Esophagus (tissue), 2 donors: ENCODE measurements at regions not wholly inside any gene's neighbourhood (a gene's known extent, or its start where the extent isn't known, plus 50 kb on each side); places are given as distances from the start of the nearest gene placed in this dataset.

Experiments used
- H3K27ac ChIP-seq, 2 donors: one replicate each; pipeline ENCODE4 v1.5.1; 2013; ENCODE audit warnings: low read depth in 2 of 2, mild to moderate bottlenecking in 2 of 2, inconsistent platforms in 1 of 2, low read length in 1 of 2, moderate library complexity in 1 of 2
- H3K27me3 ChIP-seq, 2 donors: one replicate each; pipeline ENCODE4 v1.6.1; 2013; ENCODE audit warnings: low read length in 2 of 2, control low read depth in 1 of 2, mild to moderate bottlenecking in 1 of 2; ENCODE audit not compliant: insufficient read depth in 2 of 2, control insufficient read depth in 1 of 2
- H3K36me3 ChIP-seq, 2 donors: one replicate each; pipeline ENCODE4 v1.6.1; 2013; ENCODE audit warnings: low read length in 1 of 2; ENCODE audit not compliant: control insufficient read depth in 2 of 2, insufficient read depth in 2 of 2
- H3K4me1 ChIP-seq, 2 donors: one replicate each; pipeline ENCODE4 v1.6.1; 2013; ENCODE audit warnings: low read length in 1 of 2; ENCODE audit not compliant: control insufficient read depth in 2 of 2, insufficient read depth in 2 of 2
- H3K4me3 ChIP-seq, 2 donors: one replicate each; pipeline ENCODE4 v1.5.1; 2013; ENCODE audit warnings: low read length in 2 of 2, mild to moderate bottlenecking in 2 of 2, low read depth in 1 of 2, moderate library complexity in 1 of 2
- H3K9me3 ChIP-seq, 2 donors: one replicate each; pipeline ENCODE4 v1.6.1; 2013; ENCODE audit warnings: mild to moderate bottlenecking in 2 of 2, low read depth in 1 of 2, low read length in 1 of 2, moderate library complexity in 1 of 2; ENCODE audit not compliant: control insufficient read depth in 2 of 2, insufficient read depth in 1 of 2
- WGBS, 2 donors: extraction: QIAGEN DNeasy Blood & Tissue Kit; methylation state at CpG; one replicate each; pipeline ENCODE4 v1.1.7; 2013; 5-methylcytosine and 5-hydroxymethylcytosine counted together
- donor health status: healthy with polysubstance abuse.
- donor health status: Bipolar disorder and iron deficiency.

- H3K27me3 ChIP-seq, result no peaks in the 10 kb centered on the region
- no peak overlapping the region for H3K4me3 ChIP-seq
- no peak overlapping the region for H3K27ac ChIP-seq
- H3K9me3 ChIP-seq, result no peaks in the 10 kb centered on the region
- WGBS, 2 donors, result 72% methylated on average over 13 of the region's 13 CpGs
- no peaks in the 10 kb centered on the region for H3K36me3 ChIP-seq
- no peaks in the 10 kb centered on the region for H3K4me1 ChIP-seq
Observed at GRCh38 chr11:45576461-45577215, 88.8 kb downstream of the CHST1 start.

DNA sequence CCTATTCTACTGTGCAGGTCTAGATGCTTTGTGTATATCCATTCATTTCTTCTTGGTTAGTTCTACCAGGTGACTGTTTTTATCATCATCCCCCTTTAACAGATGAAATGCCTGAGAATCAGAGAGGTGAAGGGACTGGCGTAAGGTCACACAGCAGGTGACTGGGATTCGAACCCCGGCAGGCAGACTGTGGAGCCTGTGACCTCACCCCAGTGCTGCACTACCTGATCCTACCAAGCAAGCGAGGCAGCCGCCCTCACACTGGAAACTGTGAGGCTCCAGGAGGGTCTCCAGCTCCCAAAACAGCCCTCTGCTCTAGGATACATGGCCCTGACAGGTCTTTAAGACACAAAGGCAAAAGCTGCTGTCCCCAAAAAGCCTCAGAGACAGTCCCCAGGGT lies 91.7 kb downstream of the CHST1 start:
- no peak overlapping the region for H3K4me3 ChIP-seq
- H3K36me3 ChIP-seq, result no peaks in the 10 kb centered on the region
- 77 to 87% methylated on average over 5 of the region's 5 CpGs for WGBS, 2 donors
- H3K27ac ChIP-seq, result no peak overlapping the region
- no peaks in the 10 kb centered on the region for H3K4me1 ChIP-seq
- H3K9me3 ChIP-seq, result no peaks in the 10 kb centered on the region
- H3K27me3 ChIP-seq, result no peaks in the 10 kb centered on the region

DNA sequence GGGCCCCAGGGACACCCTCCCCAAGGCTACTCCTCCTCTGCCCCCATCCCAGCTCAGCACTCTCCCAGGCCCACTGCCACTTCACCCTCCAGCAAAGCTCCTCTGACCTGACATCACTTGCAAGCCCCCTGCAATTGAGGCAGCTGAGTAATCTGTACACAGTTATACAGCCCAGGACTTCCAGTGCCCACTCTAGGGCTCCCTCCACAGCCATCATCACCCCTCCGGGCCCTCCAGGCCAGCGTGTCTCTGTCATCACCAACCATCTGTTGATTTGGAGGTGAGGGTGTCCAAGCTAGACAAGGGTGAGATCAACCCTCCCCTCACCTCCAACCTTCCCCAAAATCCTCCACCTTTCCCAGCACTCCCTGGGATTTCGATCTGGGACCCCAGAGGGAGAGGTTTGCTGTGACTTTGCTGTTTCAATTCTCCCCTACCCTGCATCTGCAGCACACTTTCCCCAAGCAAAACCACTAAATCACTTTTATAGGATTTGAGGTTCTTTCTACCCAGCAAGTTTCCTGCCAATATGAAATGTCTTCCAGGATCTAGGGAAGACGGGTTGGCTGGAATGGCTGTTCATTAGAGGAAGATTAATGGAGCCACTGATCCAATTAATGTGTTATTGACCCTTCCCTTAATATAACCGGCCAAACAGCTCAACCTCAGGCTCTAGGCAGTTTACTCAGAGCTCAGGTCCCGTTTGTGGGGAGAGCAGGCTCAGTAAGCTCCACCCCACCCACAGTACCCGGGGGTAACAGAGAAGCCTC lies 92.9 kb downstream of the CHST1 start:
- H3K4me1 ChIP-seq, result no peaks in the 10 kb centered on the region
- no peaks in the 10 kb centered on the region for H3K36me3 ChIP-seq
- WGBS, 2 donors, result 42 to 49% methylated on average over 7 of the region's 7 CpGs
- H3K4me3 ChIP-seq, result no peak overlapping the region
- no peak overlapping the region for H3K27ac ChIP-seq
- no peaks in the 10 kb centered on the region for H3K9me3 ChIP-seq
- no peaks in the 10 kb centered on the region for H3K27me3 ChIP-seq

- H3K36me3 ChIP-seq, result no peaks in the 10 kb centered on the region
- H3K27me3 ChIP-seq, result no peaks in the 10 kb centered on the region
- no peak overlapping the region for H3K4me3 ChIP-seq
- H3K27ac ChIP-seq, result no peak overlapping the region
- WGBS, 2 donors, result 71 to 80% methylated on average over 8 of the region's 8 CpGs
- no peaks in the 10 kb centered on the region for H3K4me1 ChIP-seq
- no peaks in the 10 kb centered on the region for H3K9me3 ChIP-seq
Observed at GRCh38 chr11:45569776-45570175, 95.6 kb downstream of the CHST1 start.

- no peak overlapping the region for H3K27ac ChIP-seq
- no peaks in the 10 kb centered on the region for H3K9me3 ChIP-seq
- WGBS, 2 donors, result 68% methylated on average over 4 of the region's 4 CpGs
- no peaks in the 10 kb centered on the region for H3K36me3 ChIP-seq
- H3K4me1 ChIP-seq, result no peaks in the 10 kb centered on the region
- no peak overlapping the region for H3K4me3 ChIP-seq
- no peaks in the 10 kb centered on the region for H3K27me3 ChIP-seq
Observed at GRCh38 chr11:45568049-45568448, 97.4 kb downstream of the CHST1 start.

- 75% methylated on average over 4 of the region's 4 CpGs for WGBS, 2 donors
- no peaks in the 10 kb centered on the region for H3K9me3 ChIP-seq
- no peak overlapping the region for H3K27ac ChIP-seq
- H3K4me3 ChIP-seq, result no peak overlapping the region
- no peaks in the 10 kb centered on the region for H3K36me3 ChIP-seq
- no peaks in the 10 kb centered on the region for H3K4me1 ChIP-seq
- no peaks in the 10 kb centered on the region for H3K27me3 ChIP-seq
Observed at GRCh38 chr11:45565446-45565988, 99.9 kb downstream of the CHST1 start.

DNA sequence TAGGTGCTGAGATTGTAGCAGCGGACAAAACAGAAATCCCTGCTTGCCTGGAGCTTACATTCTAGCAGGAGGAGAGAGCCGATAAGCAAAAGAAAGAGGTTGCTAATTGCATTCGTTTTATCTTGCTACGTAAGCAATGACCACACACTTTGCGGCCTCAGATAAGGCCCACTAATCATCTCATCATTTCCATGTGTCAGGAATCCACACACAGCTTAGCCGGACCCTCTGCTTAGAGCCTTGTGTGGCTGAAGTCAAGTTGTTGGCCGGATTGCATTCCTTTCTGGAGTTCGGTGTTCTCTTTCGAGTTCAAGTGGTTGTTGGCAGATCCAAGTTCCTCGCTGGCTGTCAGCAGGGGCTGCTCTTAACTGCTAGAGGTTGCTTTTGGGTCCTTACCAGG lies 101.6 kb downstream of the CHST1 start:
- no peaks in the 10 kb centered on the region for H3K27me3 ChIP-seq
- WGBS, 2 donors, result 39 to 46% methylated on average over 10 of the region's 10 CpGs

DNA sequence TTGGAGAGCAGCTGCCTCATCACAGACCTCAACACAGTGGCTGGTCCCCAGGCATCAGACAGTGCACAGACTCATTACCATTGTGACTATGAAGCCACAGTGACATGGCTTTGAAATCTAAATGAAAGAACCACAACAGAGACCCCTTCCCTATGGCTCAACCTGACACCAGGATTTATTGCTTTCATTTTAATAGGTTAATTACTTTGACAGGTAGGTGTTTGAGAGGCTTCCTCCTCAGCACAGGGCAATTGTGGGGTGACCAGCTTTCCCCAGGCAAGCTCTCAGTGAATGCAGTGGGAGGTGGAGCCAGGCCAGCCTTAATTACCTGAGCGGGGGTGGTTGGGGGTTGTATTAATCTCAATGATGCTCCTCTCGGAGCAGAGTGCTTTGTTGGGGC lies 102.3 kb downstream of the CHST1 start:
- H3K36me3 ChIP-seq, result no peaks in the 10 kb centered on the region
- H3K4me1 ChIP-seq, result no peaks in the 10 kb centered on the region
- no peak overlapping the region for H3K27ac ChIP-seq
- no peaks in the 10 kb centered on the region for H3K27me3 ChIP-seq
- WGBS, 2 donors, result 67 to 72% methylated on average over 2 of the region's 2 CpGs
- H3K4me3 ChIP-seq, result no peak overlapping the region
- no peaks in the 10 kb centered on the region for H3K9me3 ChIP-seq

More for the DNA sequence above, 101.6 kb downstream of the CHST1 start:
- Histone ChIP-seq H3K4me3 (no peak overlapping the region), H3K27ac (no peak overlapping the region), H3K9me3 (no peaks in the 10 kb centered on the region), H3K4me1 (no peaks in the 10 kb centered on the region), H3K36me3 (no peaks in the 10 kb centered on the region)

DNA sequence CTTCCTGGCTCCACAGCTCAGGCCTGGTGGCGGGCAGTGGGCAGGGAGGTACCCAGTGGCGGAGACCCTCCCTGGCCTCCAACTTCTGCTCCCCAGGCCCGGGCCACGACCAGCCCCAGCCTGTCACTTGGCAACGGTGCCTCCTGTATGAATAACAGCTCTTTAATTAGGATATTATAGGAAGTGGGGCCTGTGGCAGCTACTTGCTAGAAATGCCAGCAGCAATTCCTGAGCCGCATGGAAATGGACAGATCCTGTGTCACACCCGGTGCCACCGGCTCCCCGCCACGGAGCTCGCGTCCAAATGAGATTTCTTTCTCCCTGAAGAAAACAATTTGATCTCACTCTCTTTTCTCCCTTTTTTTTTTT lies 104.5 kb downstream of the CHST1 start:
- Histone ChIP-seq H3K27ac (no peak overlapping the region), H3K36me3 (no peaks in the 10 kb centered on the region), H3K9me3 (no peaks in the 10 kb centered on the region), H3K4me1 (no peaks in the 10 kb centered on the region), H3K4me3 (no peak overlapping the region), H3K27me3 (no peaks in the 10 kb centered on the region)
- 33 to 42% methylated on average over 12 of the region's 12 CpGs for WGBS, 2 donors
